Mammary epithelial cell (primary cell): ENCODE measurements at regions not wholly inside any gene's neighbourhood (a gene's known extent, or its start where the extent isn't known, plus 50 kb on each side); places are given as distances from the start of the nearest gene placed in this dataset.

Source experiments
- CTCF ChIP-seq, 2 donors: IDR thresholded peaks in 1 of 2; conservative IDR thresholded peaks in 1 of 2; 2 replicates each; pipeline ENCODE4 v1.5.1; 2011 to 2012; ENCODE audit warnings: inconsistent platforms in 2 of 2, low read length in 2 of 2, mild to moderate bottlenecking in 2 of 2, control low read depth in 1 of 2, low read depth in 1 of 2; ENCODE audit not compliant: insufficient read depth in 1 of 2; ENCODE audit errors: extremely low read depth in 1 of 2
- EZH2 ChIP-seq: IDR thresholded peaks from 2 replicates; pipeline ENCODE4 v1.6.1; 2012; ENCODE audit warnings: low read length, inconsistent platforms, borderline replicate concordance

- TF ChIP-seq EZH2 (no peak), CTCF (conservative IDR thresholded peaks at IDR 0.05 in 1 of 2, IDR thresholded peaks at IDR 0.05 in 1 of 2; ENCODE audit: extremely low read depth in 1 of 2, insufficient read depth in 1 of 2, low read depth in 1 of 2, low read length in 2 of 2) (no peak)
These were observed 194.9 kb downstream of the BCAS1 start for GRCh38 chr20:53875452-53875851.
